ENCODE measurements at regions not wholly inside any gene's neighbourhood (a gene's known extent, or its start where the extent isn't known, plus 50 kb on each side); places are given as distances from the start of the nearest gene placed in this dataset.

DNA sequence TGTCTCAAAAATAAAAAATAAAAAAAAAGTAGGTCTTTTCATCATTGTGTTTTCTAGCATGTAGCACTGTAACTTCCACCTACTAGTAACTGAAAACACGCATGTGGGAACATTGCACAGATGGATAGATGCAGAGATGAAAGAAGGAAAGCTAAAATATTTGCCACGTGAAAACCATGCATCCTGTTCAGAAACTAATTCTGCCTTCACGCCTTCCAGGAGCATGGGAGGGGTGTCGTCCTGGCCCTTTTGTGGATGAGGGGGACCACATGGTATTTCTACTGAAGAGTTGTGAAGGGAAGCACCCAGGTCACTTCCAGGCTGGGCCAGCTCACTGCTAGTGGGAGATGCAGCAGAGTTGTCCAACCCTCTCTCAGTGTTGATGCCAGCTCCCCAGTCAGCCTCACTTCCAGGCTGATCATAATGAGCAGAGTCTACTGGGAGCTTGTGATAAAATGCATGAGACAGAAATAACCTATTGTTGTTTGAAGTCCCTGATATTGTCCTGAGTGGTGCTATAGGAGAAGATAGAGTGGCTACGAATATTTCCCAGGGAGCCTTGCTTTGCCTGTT lies 287.1 kb upstream of the CELF2 start:
- no peak for FAIRE-seq
- no peak for DNase-seq (ENCODE audit: low read depth, low spot score)
- TF ChIP-seq NFYB (IDR thresholded peaks at IDR 0.05; ENCODE audit: insufficient read depth, low read depth, low read length) (no peak), MEF2B (IDR thresholded peaks at IDR 0.05; ENCODE audit: partially characterized antibody, poor library complexity, severe bottlenecking) (no peak), SRF (IDR thresholded peaks at IDR 0.05; ENCODE audit: low read depth in 2 of 2, low read length in 2 of 2) (no peak)
- ChIA-PET RAD21 (ENCODE audit: unreplicated experiment) (no interaction called here), CTCF (no interaction called here), POLR2A (no interaction called here), SMC1A (ENCODE audit: uncharacterized antibody, unreplicated experiment) (no interaction called here)
- H2AFZ ChIP-seq (ENCODE audit: control insufficient read depth, low read depth, low read length) = no peak overlapping the region
- no peaks in the 10 kb centered on the region for H3K9me3 ChIP-seq (replicated peaks; ENCODE audit: control insufficient read depth, insufficient read depth, low read length)
- no peak for ATAC-seq
- H3K27ac ChIP-seq (ENCODE audit: control insufficient read depth, insufficient read depth) = no peak overlapping the region
- H3K4me1 ChIP-seq (ENCODE audit: control insufficient read depth, insufficient read depth, low read length) = no peaks in the 10 kb centered on the region
- no TSS peak for BruUV-seq (replicated peaks)
- no peak overlapping the region for H3K9ac ChIP-seq (ENCODE audit: control insufficient read depth, insufficient read depth, low read length)
- H3K36me3 ChIP-seq (ENCODE audit: control insufficient read depth in 2 of 2, insufficient read depth in 2 of 2, low read length in 1 of 2) = no peaks in the 10 kb centered on the region
- H4K20me1 ChIP-seq (ENCODE audit: control insufficient read depth, insufficient read depth) = no peaks in the 10 kb centered on the region
- no peaks in the 10 kb centered on the region; a peak in 1 of 4 replicates for H3K27me3 ChIP-seq (replicated peaks in 1 of 2; ENCODE audit: control insufficient read depth in 2 of 2, insufficient read depth in 2 of 2, low read length in 1 of 2)
- no peak overlapping the region for H3K4me3 ChIP-seq
- no peaks in the 10 kb centered on the region for H3K79me2 ChIP-seq (ENCODE audit: control insufficient read depth, insufficient read depth, low read length)
- intact Hi-C loops (cut with micrococcal nuclease; ENCODE audit: unreplicated experiment) = no loop called here
- 11% methylated on average over 5 of the region's 5 CpGs for WGBS (ENCODE audit: insufficient coverage, insufficient replicate concordance, low lambda C conversion rate, missing lambda C conversion rate)
- in situ Hi-C loops (cut with MboI) = no loop called here
- H3K4me2 ChIP-seq (ENCODE audit: control insufficient read depth, insufficient read depth) = no peak overlapping the region

DNA sequence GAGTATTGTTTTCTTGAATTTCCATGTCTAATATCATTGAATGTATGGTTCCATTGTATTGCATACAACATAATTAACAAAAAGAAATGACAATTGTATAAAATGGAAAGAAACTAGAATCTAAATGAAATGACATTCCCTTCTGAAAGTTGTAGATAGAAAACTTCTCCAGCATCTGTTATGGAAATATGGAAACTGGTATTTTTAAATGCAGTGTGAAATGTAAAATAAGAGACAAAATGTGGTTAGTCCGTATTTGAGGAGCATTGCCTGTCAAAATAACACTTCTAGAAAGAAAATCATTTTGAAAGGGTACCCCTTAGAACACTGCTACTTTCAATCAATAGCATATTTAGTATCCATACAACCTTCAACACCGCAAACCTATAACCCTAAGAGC lies 286.3 kb upstream of the CELF2 start:
- Histone ChIP-seq H3K9ac (ENCODE audit: control insufficient read depth, insufficient read depth, low read length) (no peak overlapping the region), H4K20me1 (ENCODE audit: control insufficient read depth, insufficient read depth) (no peaks in the 10 kb centered on the region), H3K36me3 (ENCODE audit: control insufficient read depth in 2 of 2, insufficient read depth in 2 of 2, low read length in 1 of 2) (no peaks in the 10 kb centered on the region), H3K79me2 (ENCODE audit: control insufficient read depth, insufficient read depth, low read length) (no peaks in the 10 kb centered on the region), H3K27me3 (replicated peaks in 1 of 2; ENCODE audit: control insufficient read depth in 2 of 2, insufficient read depth in 2 of 2, low read length in 1 of 2) (no peaks in the 10 kb centered on the region; a peak in 1 of 4 replicates), H3K9me3 (replicated peaks; ENCODE audit: control insufficient read depth, insufficient read depth, low read length) (no peaks in the 10 kb centered on the region), H2AFZ (ENCODE audit: control insufficient read depth, low read depth, low read length) (no peak overlapping the region), H3K4me3 (no peak overlapping the region), H3K27ac (ENCODE audit: control insufficient read depth, insufficient read depth) (no peak overlapping the region), H3K4me1 (ENCODE audit: control insufficient read depth, insufficient read depth, low read length) (no peaks in the 10 kb centered on the region), H3K4me2 (ENCODE audit: control insufficient read depth, insufficient read depth) (no peak overlapping the region)
- CTCF ChIA-PET = no interaction called here
- SMC1A ChIA-PET (ENCODE audit: uncharacterized antibody, unreplicated experiment) = no interaction called here
- 33% methylated on average over 2 of the region's 2 CpGs for whole genome bisulfite sequencing (ENCODE audit: insufficient coverage, insufficient replicate concordance, low lambda C conversion rate, missing lambda C conversion rate)
- RAD21 ChIA-PET (ENCODE audit: unreplicated experiment) = no interaction called here
- ATAC-seq (no peak), FAIRE-seq (no peak), DNase-seq (ENCODE audit: low read depth, low spot score) (no peak)
- in situ Hi-C loops (cut with MboI) (no loop called here), intact Hi-C loops (cut with micrococcal nuclease; ENCODE audit: unreplicated experiment) (no loop called here)
- POLR2A ChIA-PET = no interaction called here
- no TSS peak for BruUV-seq (replicated peaks)
- TF ChIP-seq RFX5 (IDR thresholded peaks at IDR 0.05; ENCODE audit: low read depth, low read length) (no peak), PAX8 (IDR thresholded peaks at IDR 0.05) (no peak), ZNF207 (IDR thresholded peaks at IDR 0.05; ENCODE audit: borderline replicate concordance) (no peak), SREBF2 (IDR thresholded peaks at IDR 0.05; ENCODE audit: low read length) (no peak), POLR2A (IDR thresholded peaks at IDR 0.05; ENCODE audit: low read depth, low read length) (no peak), YY1 (IDR thresholded peaks at IDR 0.05; ENCODE audit: low read depth, low read length) (no peak)
- TF ChIP-seq, protein P1, sequence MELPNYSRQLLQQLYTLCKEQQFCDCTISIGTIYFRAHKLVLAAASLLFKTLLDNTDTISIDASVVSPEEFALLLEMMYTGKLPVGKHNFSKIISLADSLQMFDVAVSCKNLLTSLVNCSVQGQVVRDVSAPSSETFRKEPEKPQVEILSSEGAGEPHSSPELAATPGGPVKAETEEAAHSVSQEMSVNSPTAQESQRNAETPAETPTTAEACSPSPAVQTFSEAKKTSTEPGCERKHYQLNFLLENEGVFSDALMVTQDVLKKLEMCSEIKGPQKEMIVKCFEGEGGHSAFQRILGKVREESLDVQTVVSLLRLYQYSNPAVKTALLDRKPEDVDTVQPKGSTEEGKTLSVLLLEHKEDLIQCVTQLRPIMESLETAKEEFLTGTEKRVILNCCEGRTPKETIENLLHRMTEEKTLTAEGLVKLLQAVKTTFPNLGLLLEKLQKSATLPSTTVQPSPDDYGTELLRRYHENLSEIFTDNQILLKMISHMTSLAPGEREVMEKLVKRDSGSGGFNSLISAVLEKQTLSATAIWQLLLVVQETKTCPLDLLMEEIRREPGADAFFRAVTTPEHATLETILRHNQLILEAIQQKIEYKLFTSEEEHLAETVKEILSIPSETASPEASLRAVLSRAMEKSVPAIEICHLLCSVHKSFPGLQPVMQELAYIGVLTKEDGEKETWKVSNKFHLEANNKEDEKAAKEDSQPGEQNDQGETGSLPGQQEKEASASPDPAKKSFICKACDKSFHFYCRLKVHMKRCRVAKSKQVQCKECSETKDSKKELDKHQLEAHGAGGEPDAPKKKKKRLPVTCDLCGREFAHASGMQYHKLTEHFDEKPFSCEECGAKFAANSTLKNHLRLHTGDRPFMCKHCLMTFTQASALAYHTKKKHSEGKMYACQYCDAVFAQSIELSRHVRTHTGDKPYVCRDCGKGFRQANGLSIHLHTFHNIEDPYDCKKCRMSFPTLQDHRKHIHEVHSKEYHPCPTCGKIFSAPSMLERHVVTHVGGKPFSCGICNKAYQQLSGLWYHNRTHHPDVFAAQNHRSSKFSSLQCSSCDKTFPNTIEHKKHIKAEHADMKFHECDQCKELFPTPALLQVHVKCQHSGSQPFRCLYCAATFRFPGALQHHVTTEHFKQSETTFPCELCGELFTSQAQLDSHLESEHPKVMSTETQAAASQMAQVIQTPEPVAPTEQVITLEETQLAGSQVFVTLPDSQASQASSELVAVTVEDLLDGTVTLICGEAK (IDR thresholded peaks at IDR 0.05; ENCODE audit: borderline replicate concordance) = no peak
- TF ChIP-seq, protein P2, sequence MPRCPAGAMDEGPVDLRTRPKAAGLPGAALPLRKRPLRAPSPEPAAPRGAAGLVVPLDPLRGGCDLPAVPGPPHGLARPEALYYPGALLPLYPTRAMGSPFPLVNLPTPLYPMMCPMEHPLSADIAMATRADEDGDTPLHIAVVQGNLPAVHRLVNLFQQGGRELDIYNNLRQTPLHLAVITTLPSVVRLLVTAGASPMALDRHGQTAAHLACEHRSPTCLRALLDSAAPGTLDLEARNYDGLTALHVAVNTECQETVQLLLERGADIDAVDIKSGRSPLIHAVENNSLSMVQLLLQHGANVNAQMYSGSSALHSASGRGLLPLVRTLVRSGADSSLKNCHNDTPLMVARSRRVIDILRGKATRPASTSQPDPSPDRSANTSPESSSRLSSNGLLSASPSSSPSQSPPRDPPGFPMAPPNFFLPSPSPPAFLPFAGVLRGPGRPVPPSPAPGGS (IDR thresholded peaks at IDR 0.05; ENCODE audit: borderline replicate concordance, insufficient read depth, low read depth, low read length, poor library complexity, severe bottlenecking) = no peak
- TF ChIP-seq, protein P3, sequence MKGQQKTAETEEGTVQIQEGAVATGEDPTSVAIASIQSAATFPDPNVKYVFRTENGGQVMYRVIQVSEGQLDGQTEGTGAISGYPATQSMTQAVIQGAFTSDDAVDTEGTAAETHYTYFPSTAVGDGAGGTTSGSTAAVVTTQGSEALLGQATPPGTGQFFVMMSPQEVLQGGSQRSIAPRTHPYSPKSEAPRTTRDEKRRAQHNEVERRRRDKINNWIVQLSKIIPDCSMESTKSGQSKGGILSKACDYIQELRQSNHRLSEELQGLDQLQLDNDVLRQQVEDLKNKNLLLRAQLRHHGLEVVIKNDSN (IDR thresholded peaks at IDR 0.05; ENCODE audit: borderline replicate concordance, extremely low read length, insufficient read depth, low read depth, low read length) = no peak
